Stimulated activated naive CD4-positive, alpha-beta T cell (primary cell): ENCODE measurements at regions not wholly inside any gene's neighbourhood (a gene's known extent, or its start where the extent isn't known, plus 50 kb on each side); places are given as distances from the start of the nearest gene placed in this dataset.
"Not testable (repeated sequence)": the region's sequence is repeated elsewhere in the genome, so short reads cannot be mapped to it uniquely, and the experiment has no call there.

Experiments used
- DNase-seq, 6 experiments: peaks; one replicate each; lab custom pipeline; 2025; lab: John Stamatoyannopoulos, UW

- no peak for DNase-seq
These were observed 276.2 kb upstream of the CNTN6 start for GRCh38 chr3:816605-817004.

DNA sequence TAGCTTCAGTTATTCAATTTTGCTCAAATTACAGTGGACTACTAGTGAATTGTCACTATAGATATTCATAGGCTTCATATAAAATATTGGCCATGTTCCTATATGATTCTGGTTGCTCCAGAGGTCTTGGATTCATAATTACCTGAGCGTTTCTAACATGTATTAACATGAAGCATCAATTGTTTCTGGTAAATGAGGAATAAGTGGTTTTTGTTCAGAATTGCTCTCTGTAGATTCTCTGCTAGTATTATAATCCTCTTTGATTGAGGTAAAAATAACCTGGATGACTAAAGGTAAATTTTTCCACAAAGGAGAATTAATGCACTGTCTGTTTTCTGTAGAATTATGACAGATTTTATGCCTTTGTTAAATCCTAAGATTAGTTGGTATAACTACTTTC lies 258.1 kb upstream of the CNTN6 start:
- DNase-seq, result no peak

DNA sequence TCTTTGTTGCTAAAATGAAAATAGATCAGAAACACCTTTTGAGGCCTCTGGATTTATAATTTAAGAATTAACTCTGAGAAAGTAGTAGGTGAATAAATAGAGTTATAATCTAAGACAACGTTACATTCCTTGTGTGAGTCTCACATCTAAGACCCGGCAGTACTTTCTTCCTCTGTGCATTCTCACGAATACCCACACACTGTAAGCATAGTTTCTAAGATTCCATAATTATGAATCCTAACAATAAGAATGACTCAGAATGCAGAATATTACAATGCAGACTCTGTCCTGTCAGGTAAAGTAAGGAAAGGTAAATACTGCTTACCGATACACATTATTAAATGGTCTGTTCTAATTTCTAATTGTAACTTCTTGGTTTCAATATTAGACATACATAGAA lies 257.7 kb upstream of the CNTN6 start:
- no peak for DNase-seq

DNA sequence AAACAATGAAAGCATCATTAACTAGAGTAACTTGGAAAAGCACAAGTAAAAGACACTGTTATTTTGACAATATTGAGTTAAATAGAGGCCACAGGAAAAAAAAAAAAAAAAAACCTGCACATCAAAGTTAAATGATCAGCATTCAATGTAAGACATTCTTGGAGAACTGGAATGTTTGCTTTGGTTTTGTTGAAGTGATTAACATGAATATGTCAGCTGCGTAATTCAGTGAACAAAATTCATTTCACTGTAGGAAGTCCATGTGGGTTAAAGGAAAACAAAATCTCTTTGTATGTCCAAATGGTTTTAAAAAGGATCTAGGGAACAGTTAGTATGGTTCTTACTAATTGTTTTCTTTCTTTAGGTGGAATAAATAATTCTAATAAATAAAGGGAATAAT lies 252.8 kb upstream of the CNTN6 start:
- DNase-seq, result no peak

DNA sequence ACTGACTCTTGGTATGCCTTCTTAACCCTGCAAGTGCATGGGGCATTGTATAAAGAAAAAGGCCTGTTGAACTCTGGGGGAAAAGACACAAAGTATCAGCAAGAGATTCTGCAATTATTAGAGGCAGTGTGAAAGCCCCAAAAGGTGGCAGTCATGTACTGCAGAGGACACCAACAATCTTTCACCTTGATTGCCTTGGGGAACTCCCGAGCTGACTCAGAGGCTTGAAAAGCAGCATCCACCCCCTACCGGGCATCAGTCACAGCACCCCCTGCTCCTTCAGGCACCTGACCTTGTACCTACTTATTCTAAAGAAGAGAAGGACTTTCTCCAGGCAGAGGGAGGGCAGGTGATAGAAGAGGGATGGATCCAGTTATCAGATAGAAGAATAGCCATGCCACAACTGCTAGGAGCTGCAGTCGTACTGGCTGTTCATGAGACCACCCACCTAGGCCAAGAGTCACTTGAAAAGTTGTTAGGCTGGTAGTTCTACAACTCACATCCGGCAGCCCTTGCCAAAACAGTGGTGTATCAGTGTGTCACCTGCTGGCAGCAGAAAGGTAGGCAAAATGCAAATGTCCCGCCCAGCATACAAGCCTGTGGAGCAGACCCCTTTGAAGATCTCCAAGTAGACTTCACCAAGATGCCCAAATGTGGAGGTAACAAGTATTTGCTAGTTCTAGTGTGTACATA lies 241.6 kb upstream of the CNTN6 start:
- DNase-seq, result no peak

GRCh38 chr3:852033-852432 lies 240.8 kb upstream of the CNTN6 start:
- DNase-seq, result no peak

- no peak for DNase-seq
These were observed 239.3 kb upstream of the CNTN6 start for GRCh38 chr3:853489-853888.

- DNase-seq, result no peak
These were observed 233.7 kb upstream of the CNTN6 start for GRCh38 chr3:859135-859534.

DNA sequence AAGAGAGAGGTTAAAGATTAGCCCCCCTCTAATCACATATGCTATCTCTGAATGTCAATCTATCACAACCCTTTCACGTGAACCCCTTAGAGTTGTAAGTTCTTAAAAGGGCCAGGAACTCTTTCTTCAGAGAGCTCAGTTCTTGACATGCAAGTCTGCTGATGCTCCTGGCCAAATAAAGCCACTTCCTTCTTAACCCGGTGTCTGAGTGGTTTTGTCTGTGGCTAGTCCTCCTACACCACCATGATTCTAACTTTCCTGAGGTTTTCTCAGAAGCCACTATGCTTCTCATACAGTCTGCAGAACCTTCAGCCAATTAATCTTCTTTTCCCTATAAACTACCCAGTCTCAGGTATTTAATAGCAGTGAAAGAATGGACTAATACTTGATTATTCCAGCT lies 231.1 kb upstream of the CNTN6 start:
- no peak for DNase-seq

- no peak for DNase-seq
These were observed 223.6 kb upstream of the CNTN6 start for GRCh38 chr3:869269-869668.

DNA sequence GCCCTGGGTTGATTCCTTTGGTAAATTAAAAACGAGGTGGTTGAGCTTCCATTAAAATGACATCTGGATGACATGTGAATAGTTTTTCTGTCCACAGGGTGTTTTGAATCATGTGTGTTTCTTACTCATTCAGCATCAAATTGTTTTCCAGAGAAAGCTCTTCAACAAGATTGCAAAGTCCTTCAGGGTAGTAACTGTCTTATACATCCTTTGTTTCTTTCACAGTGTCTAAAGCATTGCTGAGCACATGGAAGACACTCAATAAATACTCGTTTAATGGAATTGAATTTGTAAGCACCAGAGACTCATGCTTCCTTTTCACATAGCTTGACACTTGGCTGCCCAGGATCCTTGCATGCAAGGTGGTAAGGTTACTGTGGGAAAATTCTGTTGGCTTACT lies 223.1 kb upstream of the CNTN6 start:
- no peak for DNase-seq

GRCh38 chr3:871651-872050 lies 221.2 kb upstream of the CNTN6 start:
- DNase-seq, result no peak

DNA sequence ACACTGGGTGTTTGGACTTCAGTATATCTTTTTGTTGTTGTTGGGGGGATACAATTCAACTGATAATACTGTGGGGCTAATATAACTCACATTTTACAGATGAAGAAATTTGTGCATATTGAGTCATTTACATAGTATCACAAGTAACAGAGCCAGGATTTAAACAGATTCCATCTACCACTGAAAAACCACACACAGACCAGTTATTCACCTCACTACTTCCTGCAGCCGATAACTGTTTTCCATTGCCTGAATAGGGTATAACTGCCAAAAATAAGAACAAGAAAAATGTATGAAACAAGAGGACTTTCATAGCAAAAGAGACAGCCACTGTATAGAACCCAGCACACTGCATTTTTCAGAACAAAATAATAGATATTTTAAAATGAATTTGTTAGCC lies 215.8 kb upstream of the CNTN6 start:
- no peak for DNase-seq

DNA sequence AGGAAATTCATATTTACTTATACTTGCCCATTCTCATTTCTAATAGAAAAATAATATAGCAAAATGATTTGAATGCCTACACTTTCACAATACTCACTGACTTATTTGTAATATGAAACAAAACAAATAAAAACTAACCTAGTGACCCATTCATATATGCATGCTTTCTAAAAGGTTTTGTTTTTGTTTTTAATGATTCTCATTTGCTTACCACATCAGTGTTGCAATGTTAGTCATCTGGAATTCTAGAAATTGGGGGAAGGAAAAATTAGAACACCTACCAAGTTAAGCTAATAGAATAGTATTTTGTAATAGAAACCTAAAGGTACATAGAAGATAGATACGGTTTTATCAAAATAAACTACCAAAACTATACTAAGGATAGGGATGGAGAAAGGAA lies 214.1 kb upstream of the CNTN6 start:
- DNase-seq, result no peak

- DNase-seq, result no peak
These were observed 212.5 kb upstream of the CNTN6 start for GRCh38 chr3:880371-880770.

GRCh38 chr3:882533-882932 lies 210.3 kb upstream of the CNTN6 start:
- no peak for DNase-seq

- DNase-seq, result no peak
These were observed 190.7 kb upstream of the CNTN6 start for GRCh38 chr3:901953-902778.

DNA sequence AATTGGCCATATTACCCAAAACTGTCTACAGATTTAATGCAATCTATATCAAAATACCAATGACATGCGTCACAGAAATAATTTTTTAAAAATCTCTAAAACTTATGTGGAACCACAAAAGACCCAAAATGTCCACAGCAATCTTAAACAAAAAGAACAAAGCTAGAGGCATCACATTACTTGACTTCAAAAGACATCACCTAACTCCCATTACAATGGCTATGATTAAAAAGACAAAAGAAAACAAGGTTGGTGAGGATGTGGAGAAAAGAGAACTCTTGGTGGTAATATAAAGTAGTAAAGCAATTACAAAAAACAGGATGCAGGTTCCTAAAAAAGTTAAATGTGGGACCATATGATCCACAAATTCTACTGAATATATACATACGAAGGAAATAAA lies 187.6 kb upstream of the CNTN6 start:
- DNase-seq, result no peak

DNA sequence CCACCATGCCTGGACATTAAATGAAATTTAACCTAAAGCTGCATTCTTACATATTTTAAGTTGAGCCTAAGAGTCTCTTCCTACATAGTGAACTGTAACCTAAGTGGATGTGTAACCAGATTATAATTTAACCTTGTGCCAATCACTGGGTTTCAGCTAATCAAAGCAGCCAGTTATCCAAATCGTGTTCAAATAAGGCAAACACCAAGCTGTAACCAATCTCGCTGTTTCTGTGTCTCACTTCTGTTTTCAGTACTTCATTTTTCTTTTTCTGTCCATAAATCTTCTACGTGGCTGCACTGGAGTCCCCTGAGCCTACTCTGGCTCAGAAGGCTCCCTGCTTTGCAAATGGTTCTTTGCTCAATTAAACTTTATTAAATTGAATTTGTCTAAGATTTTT lies 186.1 kb upstream of the CNTN6 start:
- no peak for DNase-seq

GRCh38 chr3:908839-909238 lies 184.0 kb upstream of the CNTN6 start:
- DNase-seq, result no peak

GRCh38 chr3:912717-913116 lies 180.1 kb upstream of the CNTN6 start:
- DNase-seq, result not testable (repeated sequence)

DNA sequence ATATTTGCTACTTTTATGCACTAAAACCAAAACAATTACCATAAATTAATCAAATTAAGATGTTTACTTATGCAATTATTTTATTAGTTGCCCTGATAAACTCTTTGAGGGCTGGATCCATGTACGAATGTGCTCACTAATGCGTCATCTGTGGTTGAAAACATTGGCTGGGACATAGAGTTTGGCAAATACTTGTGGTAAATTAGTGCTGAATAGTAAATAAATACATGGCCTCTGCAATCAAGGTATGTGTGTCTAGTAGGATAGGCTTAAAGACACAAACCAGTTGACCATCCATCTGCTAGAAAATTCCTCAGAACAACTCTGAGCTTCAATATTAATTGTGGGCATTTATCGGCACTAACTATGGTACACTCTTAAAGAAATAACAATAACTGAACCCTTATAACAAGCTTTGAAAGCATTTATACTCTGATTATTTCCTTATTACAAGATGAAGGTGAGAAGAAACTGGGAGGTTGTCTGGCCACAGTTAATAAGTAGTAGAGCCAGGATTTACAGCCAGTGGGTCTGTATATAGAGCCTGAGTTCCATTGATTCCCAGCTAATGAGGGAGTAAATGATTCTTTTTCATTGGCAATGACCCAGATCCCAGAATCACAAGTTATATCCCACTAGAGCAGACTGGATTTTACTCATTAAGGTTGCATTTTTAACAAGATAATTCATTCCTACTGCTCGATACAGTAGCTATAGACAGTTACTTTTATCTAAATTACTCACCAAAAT lies 169.5 kb upstream of the CNTN6 start:
- no peak for DNase-seq

GRCh38 chr3:930866-931265 lies 162.0 kb upstream of the CNTN6 start:
- DNase-seq, result no peak
